Medulla oblongata (tissue), 1 donor: ENCODE measurements at regions not wholly inside any gene's neighbourhood (a gene's known extent, or its start where the extent isn't known, plus 50 kb on each side); places are given as distances from the start of the nearest gene placed in this dataset.
"Not testable (repeated sequence)": the region's sequence is repeated elsewhere in the genome, so short reads cannot be mapped to it uniquely, and the experiment has no call there.

Experiments
- DNase-seq: peaks from one replicate; pipeline ENCODE4 v3.0.0-alpha.2; 2015; ENCODE audit errors: extremely low spot score

- no peak for DNase-seq
Measured at GRCh38 chr13:104577071-104577815, 1511.0 kb upstream of the SLC10A2 start.

- DNase-seq, result no peak
Measured at GRCh38 chr13:104571893-104572229, 1505.6 kb upstream of the SLC10A2 start.

GRCh38 chr13:104571161-104571892, 1505.1 kb upstream of the SLC10A2 start:
- DNase-seq, result peak; percentile 94

- DNase-seq, result no peak
Measured at GRCh38 chr13:104567114-104567513, 1500.9 kb upstream of the SLC10A2 start.

GRCh38 chr13:104565888-104566287, 1499.7 kb upstream of the SLC10A2 start:
- DNase-seq, result no peak

- DNase-seq, result no peak
Measured at GRCh38 chr13:104553896-104554295, 1487.7 kb upstream of the SLC10A2 start.

- DNase-seq, result no peak
Measured at GRCh38 chr13:104553186-104553585, 1487.0 kb upstream of the SLC10A2 start.

- DNase-seq, result no peak
Measured at GRCh38 chr13:104534847-104535246, 1468.6 kb upstream of the SLC10A2 start.

- DNase-seq, result no peak
Measured at GRCh38 chr13:104532132-104532531, 1465.9 kb upstream of the SLC10A2 start.

- DNase-seq, result no peak
Measured at GRCh38 chr13:104530741-104531140, 1464.5 kb upstream of the SLC10A2 start.

- no peak for DNase-seq
Measured at GRCh38 chr13:104526561-104526960, 1460.3 kb upstream of the SLC10A2 start.

- DNase-seq, result no peak
Measured at GRCh38 chr13:104525467-104525866, 1459.2 kb upstream of the SLC10A2 start.

- DNase-seq, result no peak
Measured at GRCh38 chr13:104522235-104523072, 1456.2 kb upstream of the SLC10A2 start.

GRCh38 chr13:104510422-104510821, 1444.2 kb upstream of the SLC10A2 start:
- no peak for DNase-seq

- DNase-seq, result not testable (repeated sequence)
Measured at GRCh38 chr13:104493502-104493901, 1427.3 kb upstream of the SLC10A2 start.

- no peak for DNase-seq
Measured at GRCh38 chr13:104491916-104492315, 1425.7 kb upstream of the SLC10A2 start.

GRCh38 chr13:104487006-104487405, 1420.8 kb upstream of the SLC10A2 start:
- DNase-seq, result no peak

- DNase-seq, result no peak
Measured at GRCh38 chr13:104485571-104485970, 1419.4 kb upstream of the SLC10A2 start.

- DNase-seq, result no peak
Measured at GRCh38 chr13:104483631-104484030, 1417.4 kb upstream of the SLC10A2 start.

GRCh38 chr13:104477261-104477660, 1411.0 kb upstream of the SLC10A2 start:
- DNase-seq, result no peak

GRCh38 chr13:104473936-104474335, 1407.7 kb upstream of the SLC10A2 start:
- no peak for DNase-seq

- no peak for DNase-seq
Measured at GRCh38 chr13:104466016-104466415, 1399.8 kb upstream of the SLC10A2 start.
